HEK293 (cell line): ENCODE measurements at regions not wholly inside any gene's neighbourhood (a gene's known extent, or its start where the extent isn't known, plus 50 kb on each side); places are given as distances from the start of the nearest gene placed in this dataset.

ENCODE experiments used
- CTCF ChIA-PET: fragments of 350-600 bp; formaldehyde crosslinking; extraction: SDS; loops from one replicate; lab custom pipeline; 2021; ENCODE audit warnings: antibody characterized with exemption; lab: Yijun Ruan, JAX
- POLR2A ChIA-PET: fragments of 300-600 bp; formaldehyde crosslinking; extraction: SDS; loops from one replicate; lab custom pipeline; 2020; ENCODE audit warnings: antibody characterized with exemption, inconsistent platforms; lab: Yijun Ruan, JAX
- H3K27ac ChIP-seq: fragments of 200-500 bp; sonication (Bioruptor generic); 2 replicates; pipeline ENCODE4 v1.5.1; 2014; ENCODE audit warnings: low read depth, low read length, control low read depth, inconsistent platforms; ENCODE audit errors: extremely low read depth
- H3K36me3 ChIP-seq, 2 experiments: fragments of 200-500 bp in 1 of 2; sonication (Bioruptor generic) in 1 of 2; 1 replicate in 1 of 2; 2 replicates in 1 of 2; pipeline ENCODE4 v1.5.1; 2014 to 2017; ENCODE audit warnings: inconsistent platforms in 2 of 2, low read length in 2 of 2; ENCODE audit not compliant: control insufficient read depth in 2 of 2, insufficient read depth in 1 of 2
- H3K4me1 ChIP-seq: fragments of 200-500 bp; sonication (Bioruptor generic); 2 replicates; pipeline ENCODE4 v1.5.1; 2014; ENCODE audit warnings: mild to moderate bottlenecking, low read length, inconsistent platforms; ENCODE audit not compliant: control insufficient read depth, insufficient read depth
- H3K4me3 ChIP-seq: 2 replicates; pipeline ENCODE4 v1.5.1; 2011; ENCODE audit warnings: low read depth, mild to moderate bottlenecking, control low read depth, low read length, moderate library complexity
- H3K9me3 ChIP-seq: fragments of 200-500 bp; sonication (Bioruptor generic); 2 replicates; pipeline ENCODE4 v1.5.1; 2014; ENCODE audit warnings: low read depth, low read length, inconsistent platforms; ENCODE audit not compliant: control insufficient read depth, insufficient read depth
- BCL11B ChIP-seq: fragments of 450-650 bp; formaldehyde crosslinking; IDR thresholded peaks from 2 replicates; pipeline ENCODE4 v1.5.1; 2016; ENCODE audit warnings: low read depth, missing biosample characterization, missing genetic modification characterization
- GLI4 ChIP-seq: fragments of 450-650 bp; formaldehyde crosslinking; IDR thresholded peaks from 2 replicates; pipeline ENCODE4 v1.5.1; 2016; ENCODE audit warnings: missing biosample characterization, missing genetic modification characterization
- GLIS2 ChIP-seq: fragments of 450-650 bp; formaldehyde crosslinking; IDR thresholded peaks from 2 replicates; pipeline ENCODE4 v1.5.1; 2016; ENCODE audit warnings: missing biosample characterization, missing genetic modification characterization
- HOXD13 ChIP-seq: sonication (generic); formaldehyde crosslinking; IDR thresholded peaks from 2 replicates; pipeline ENCODE4 v1.8.0; 2022; ENCODE audit warnings: missing genetic modification reagents, borderline replicate concordance
- KLF10 ChIP-seq: fragments of 450-650 bp; IDR thresholded peaks from 2 replicates; pipeline ENCODE4 v1.5.1; 2018; ENCODE audit warnings: missing biosample characterization, mild to moderate bottlenecking, missing genetic modification characterization
- OSR2 ChIP-seq: fragments of 450-650 bp; formaldehyde crosslinking; IDR thresholded peaks from 2 replicates; pipeline ENCODE4 v1.5.1; 2016; ENCODE audit warnings: missing biosample characterization, missing genetic modification characterization
- ZBTB1 ChIP-seq: fragments of 450-650 bp; formaldehyde crosslinking; IDR thresholded peaks from 2 replicates; pipeline ENCODE4 v1.5.1; 2016; ENCODE audit warnings: missing biosample characterization, missing genetic modification characterization
- ZBTB48 ChIP-seq: fragments of 450-650 bp; formaldehyde crosslinking; IDR thresholded peaks from 2 replicates; pipeline ENCODE4 v1.5.1; 2016; ENCODE audit warnings: missing biosample characterization, missing genetic modification characterization
- ZBTB6 ChIP-seq: fragments of 450-650 bp; formaldehyde crosslinking; IDR thresholded peaks from 2 replicates; pipeline ENCODE4 v1.5.1; 2017; ENCODE audit warnings: missing biosample characterization, missing genetic modification characterization
- ZFP3 ChIP-seq: fragments of 450-650 bp; formaldehyde crosslinking; IDR thresholded peaks from 2 replicates; pipeline ENCODE4 v1.5.1; 2016; ENCODE audit warnings: low read depth, missing biosample characterization, missing genetic modification characterization
- ZNF146 ChIP-seq: fragments of 450-650 bp; formaldehyde crosslinking; IDR thresholded peaks from 2 replicates; pipeline ENCODE4 v1.5.1; 2016; ENCODE audit warnings: missing biosample characterization, missing genetic modification characterization
- ZNF19 ChIP-seq: fragments of 450-650 bp; formaldehyde crosslinking; IDR thresholded peaks from 2 replicates; pipeline ENCODE4; 2016; ENCODE audit warnings: missing biosample characterization, missing genetic modification characterization, low read depth
- ZNF2 ChIP-seq: fragments of 450-650 bp; formaldehyde crosslinking; IDR thresholded peaks from 2 replicates; pipeline ENCODE4 v1.5.1; 2016; ENCODE audit warnings: missing biosample characterization, missing genetic modification characterization
- ZNF266 ChIP-seq: fragments of 450-650 bp; formaldehyde crosslinking; IDR thresholded peaks from 2 replicates; pipeline ENCODE4 v1.5.1; 2016; ENCODE audit warnings: missing biosample characterization, missing genetic modification characterization, low read depth
- ZNF311 ChIP-seq: fragments of 450-650 bp; formaldehyde crosslinking; IDR thresholded peaks from 2 replicates; pipeline ENCODE4 v1.5.1; 2017; ENCODE audit warnings: missing biosample characterization, missing genetic modification characterization, borderline replicate concordance
- ZNF571 ChIP-seq: fragments of 450-650 bp; formaldehyde crosslinking; IDR thresholded peaks from 2 replicates; pipeline ENCODE4 v1.5.0; 2017; ENCODE audit warnings: missing biosample characterization, missing genetic modification characterization
- ZNF596 ChIP-seq: fragments of 450-650 bp; IDR thresholded peaks from 2 replicates; pipeline ENCODE4 v1.5.0; 2018; ENCODE audit warnings: missing biosample characterization, mild to moderate bottlenecking, missing genetic modification characterization, moderate library complexity
- ZNF645 ChIP-seq: fragments of 450-650 bp; formaldehyde crosslinking; IDR thresholded peaks from 2 replicates; pipeline ENCODE4; 2016; ENCODE audit warnings: missing biosample characterization, missing genetic modification characterization
- ZNF660 ChIP-seq: fragments of 450-650 bp; IDR thresholded peaks from 2 replicates; pipeline ENCODE4 v1.5.1; 2018; ENCODE audit warnings: missing biosample characterization, mild to moderate bottlenecking, missing genetic modification characterization
- ZNF776 ChIP-seq: fragments of 450-650 bp; formaldehyde crosslinking; IDR thresholded peaks from 2 replicates; pipeline ENCODE4 v1.5.0; 2017; ENCODE audit warnings: missing biosample characterization, missing genetic modification characterization, borderline replicate concordance
- TF ChIP-seq, protein P1 (sequence below): fragments of 450-650 bp; formaldehyde crosslinking; IDR thresholded peaks from 2 replicates; pipeline ENCODE4 v1.5.1; 2016; ENCODE audit warnings: missing biosample characterization, missing genetic modification characterization
- TF ChIP-seq, protein P2 (sequence below): fragments of 450-650 bp; formaldehyde crosslinking; IDR thresholded peaks from 2 replicates; pipeline ENCODE4 v1.5.1; 2016; ENCODE audit warnings: missing biosample characterization, missing genetic modification characterization

GRCh38 chr2:58598171-58598570, 357.0 kb upstream of the FANCL start:
- Histone ChIP-seq H3K36me3 (no peaks in the 10 kb centered on the region), H3K27ac (no peak overlapping the region), H3K4me1 (no peaks in the 10 kb centered on the region), H3K9me3 (no peaks in the 10 kb centered on the region), H3K4me3 (no peak overlapping the region)
- TF ChIP-seq ZNF19 (tag by site-specific recombination), result no peak
- TF ChIP-seq ZNF571 (tag by site-specific recombination), result no peak
- TF ChIP-seq, protein P1, sequence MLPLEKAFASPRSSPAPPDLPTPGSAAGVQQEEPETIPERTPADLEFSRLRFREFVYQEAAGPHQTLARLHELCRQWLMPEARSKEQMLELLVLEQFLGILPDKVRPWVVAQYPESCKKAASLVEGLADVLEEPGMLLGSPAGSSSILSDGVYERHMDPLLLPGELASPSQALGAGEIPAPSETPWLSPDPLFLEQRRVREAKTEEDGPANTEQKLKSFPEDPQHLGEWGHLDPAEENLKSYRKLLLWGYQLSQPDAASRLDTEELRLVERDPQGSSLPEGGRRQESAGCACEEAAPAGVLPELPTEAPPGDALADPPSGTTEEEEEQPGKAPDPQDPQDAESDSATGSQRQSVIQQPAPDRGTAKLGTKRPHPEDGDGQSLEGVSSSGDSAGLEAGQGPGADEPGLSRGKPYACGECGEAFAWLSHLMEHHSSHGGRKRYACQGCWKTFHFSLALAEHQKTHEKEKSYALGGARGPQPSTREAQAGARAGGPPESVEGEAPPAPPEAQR (tag by site-specific recombination), result no peak
- no peak for TF ChIP-seq OSR2 (tag by site-specific recombination)
- TF ChIP-seq ZFP3 (tag by site-specific recombination), result no peak
- TF ChIP-seq ZBTB48 (tag by site-specific recombination), result no peak
- no peak for TF ChIP-seq ZNF2 (tag by site-specific recombination)
- ChIA-PET CTCF (no interaction called here), POLR2A (no interaction called here)

- no peak for TF ChIP-seq ZNF311 (tag by site-specific recombination)
- no peaks in the 10 kb centered on the region for H3K36me3 ChIP-seq
- no peak overlapping the region for H3K27ac ChIP-seq
- ChIA-PET CTCF (interaction anchor here (0.6 to 0.9 kb wide), 3 partner anchors 38 to 82 kb away, joined by 3 read pairs; no protein-coding TSS in a partner anchor), POLR2A (no interaction called here)
- H3K4me1 ChIP-seq, result no peaks in the 10 kb centered on the region
- H3K4me3 ChIP-seq, result no peak overlapping the region
- H3K9me3 ChIP-seq, result no peaks in the 10 kb centered on the region
Observed at GRCh38 chr2:58595714-58596113, 354.6 kb upstream of the FANCL start.

- CTCF ChIA-PET, result interaction anchor here (0.6 to 1.6 kb wide), 7 partner anchors 13 to 1678 kb away, joined by 3 to 5 read pairs (median 3); no protein-coding TSS in a partner anchor
- Histone ChIP-seq H3K4me1 (no peaks in the 10 kb centered on the region), H3K27ac (no peak overlapping the region), H3K36me3 (no peaks in the 10 kb centered on the region), H3K4me3 (no peak overlapping the region), H3K9me3 (no peaks in the 10 kb centered on the region)
- POLR2A ChIA-PET, result no interaction called here
- TF ChIP-seq GLI4 (tag by site-specific recombination) (no peak), ZNF146 (tag by site-specific recombination) (no peak), ZNF596 (tag by site-specific recombination) (no peak), GLIS2 (tag by site-specific recombination) (no peak)
Observed at GRCh38 chr2:58594762-58595161, 353.6 kb upstream of the FANCL start.

DNA sequence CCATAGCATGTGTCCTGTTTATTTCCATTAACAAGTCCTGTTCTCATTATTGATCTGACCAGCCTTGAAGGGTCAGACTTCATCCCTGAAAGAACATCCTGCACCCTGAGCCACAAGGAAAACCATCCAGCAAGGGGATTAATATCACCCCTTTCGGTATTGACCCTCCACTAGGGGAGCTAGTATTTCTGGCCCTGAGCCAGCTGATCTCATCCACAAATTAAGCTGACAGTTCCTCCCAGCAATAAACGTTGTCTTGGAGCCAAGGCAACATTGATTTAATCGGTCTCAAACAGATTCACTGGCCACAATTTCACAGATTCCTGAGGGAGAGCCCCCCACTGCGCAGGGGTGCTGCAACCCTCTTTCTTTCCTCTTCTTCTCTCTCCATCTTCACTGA, 353.1 kb upstream of the FANCL start:
- H3K27ac ChIP-seq, result no peak overlapping the region
- POLR2A ChIA-PET, result no interaction called here
- CTCF ChIA-PET, result interaction anchor here (0.6 to 1.6 kb wide), 5 partner anchors 12 to 1679 kb away, joined by 3 to 5 read pairs (median 3); no protein-coding TSS in a partner anchor
- no peak for TF ChIP-seq ZBTB1 (tag by site-specific recombination)
- no peak for TF ChIP-seq ZNF776 (tag by site-specific recombination)
- TF ChIP-seq, protein P2, sequence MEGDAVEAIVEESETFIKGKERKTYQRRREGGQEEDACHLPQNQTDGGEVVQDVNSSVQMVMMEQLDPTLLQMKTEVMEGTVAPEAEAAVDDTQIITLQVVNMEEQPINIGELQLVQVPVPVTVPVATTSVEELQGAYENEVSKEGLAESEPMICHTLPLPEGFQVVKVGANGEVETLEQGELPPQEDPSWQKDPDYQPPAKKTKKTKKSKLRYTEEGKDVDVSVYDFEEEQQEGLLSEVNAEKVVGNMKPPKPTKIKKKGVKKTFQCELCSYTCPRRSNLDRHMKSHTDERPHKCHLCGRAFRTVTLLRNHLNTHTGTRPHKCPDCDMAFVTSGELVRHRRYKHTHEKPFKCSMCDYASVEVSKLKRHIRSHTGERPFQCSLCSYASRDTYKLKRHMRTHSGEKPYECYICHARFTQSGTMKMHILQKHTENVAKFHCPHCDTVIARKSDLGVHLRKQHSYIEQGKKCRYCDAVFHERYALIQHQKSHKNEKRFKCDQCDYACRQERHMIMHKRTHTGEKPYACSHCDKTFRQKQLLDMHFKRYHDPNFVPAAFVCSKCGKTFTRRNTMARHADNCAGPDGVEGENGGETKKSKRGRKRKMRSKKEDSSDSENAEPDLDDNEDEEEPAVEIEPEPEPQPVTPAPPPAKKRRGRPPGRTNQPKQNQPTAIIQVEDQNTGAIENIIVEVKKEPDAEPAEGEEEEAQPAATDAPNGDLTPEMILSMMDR (tag by site-specific recombination), result peak; percentile 44; the same call in 1 of the 2 replicates
- no peak for TF ChIP-seq ZNF645 (tag by site-specific recombination)
- TF ChIP-seq ZNF660 (tag by site-specific recombination), result peak; percentile 91
- TF ChIP-seq KLF10 (tag by site-specific recombination), result 0 out of 2 replicates have a peak, but pooled peaks have one; percentile 18
- TF ChIP-seq, protein P1 (tag by site-specific recombination), result no peak
- no peak for TF ChIP-seq BCL11B (tag by site-specific recombination)
- no peak for TF ChIP-seq ZNF266 (tag by site-specific recombination)
- no peak for TF ChIP-seq HOXD13 (CRISPR knock-in tag)
- no peak for TF ChIP-seq ZBTB6 (tag by site-specific recombination)

More for the DNA sequence above, 353.1 kb upstream of the FANCL start:
- H3K36me3 ChIP-seq, result no peaks in the 10 kb centered on the region
- H3K4me1 ChIP-seq, result no peaks in the 10 kb centered on the region
- no peak overlapping the region for H3K4me3 ChIP-seq
- no peaks in the 10 kb centered on the region for H3K9me3 ChIP-seq
